HK-2 (cell line): ENCODE measurements at regions not wholly inside any gene's neighbourhood (a gene's known extent, or its start where the extent isn't known, plus 50 kb on each side); places are given as distances from the start of the nearest gene placed in this dataset.
"Not testable (repeated sequence)": the region's sequence is repeated elsewhere in the genome, so short reads cannot be mapped to it uniquely, and the experiment has no call there.

Source experiments
- DNase-seq: peaks from one replicate; pipeline ENCODE4 v3.0.0-alpha.2; 2018; ENCODE audit not compliant: unreplicated experiment

- DNase-seq: no peak
Observed at GRCh38 chr21:20259031-20259867, 739.0 kb upstream of the NCAM2 start.

DNA sequence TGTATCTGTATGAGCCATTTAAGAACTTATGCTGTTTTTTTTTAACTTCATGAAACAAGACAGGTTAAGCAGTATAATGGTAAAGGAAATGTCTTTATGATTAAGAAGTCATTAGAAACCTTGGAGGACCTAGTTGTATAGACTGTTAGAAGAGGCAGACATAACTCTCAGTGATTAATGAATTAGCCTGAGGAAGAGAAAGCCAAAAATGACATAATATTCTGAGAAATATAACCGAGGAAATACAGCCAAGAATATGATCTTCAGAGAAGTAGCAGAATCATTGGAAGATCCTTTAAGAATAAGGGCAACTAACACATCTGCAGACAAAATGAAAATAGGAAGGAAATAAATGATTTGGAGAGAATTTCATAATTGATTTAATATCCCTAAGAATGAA lies 738.1 kb upstream of the NCAM2 start:
- no peak for DNase-seq

GRCh38 chr21:20261364-20261763 lies 736.8 kb upstream of the NCAM2 start:
- DNase-seq: no peak

- DNase-seq: no peak
Observed at GRCh38 chr21:20265707-20266440, 732.3 kb upstream of the NCAM2 start.

DNA sequence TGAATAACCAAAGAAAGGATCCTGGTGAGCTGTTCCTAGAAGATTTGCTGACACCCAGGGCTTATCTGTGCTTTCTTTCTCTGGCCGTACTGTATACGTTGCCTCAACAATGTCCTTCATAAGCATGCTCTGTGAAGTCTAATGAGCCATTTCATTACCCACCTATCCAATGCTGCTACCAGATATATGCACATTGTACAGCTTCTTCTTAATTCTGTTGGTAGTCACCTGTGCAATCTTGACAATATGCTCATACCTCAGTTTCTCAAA lies 731.8 kb upstream of the NCAM2 start:
- no peak for DNase-seq

DNA sequence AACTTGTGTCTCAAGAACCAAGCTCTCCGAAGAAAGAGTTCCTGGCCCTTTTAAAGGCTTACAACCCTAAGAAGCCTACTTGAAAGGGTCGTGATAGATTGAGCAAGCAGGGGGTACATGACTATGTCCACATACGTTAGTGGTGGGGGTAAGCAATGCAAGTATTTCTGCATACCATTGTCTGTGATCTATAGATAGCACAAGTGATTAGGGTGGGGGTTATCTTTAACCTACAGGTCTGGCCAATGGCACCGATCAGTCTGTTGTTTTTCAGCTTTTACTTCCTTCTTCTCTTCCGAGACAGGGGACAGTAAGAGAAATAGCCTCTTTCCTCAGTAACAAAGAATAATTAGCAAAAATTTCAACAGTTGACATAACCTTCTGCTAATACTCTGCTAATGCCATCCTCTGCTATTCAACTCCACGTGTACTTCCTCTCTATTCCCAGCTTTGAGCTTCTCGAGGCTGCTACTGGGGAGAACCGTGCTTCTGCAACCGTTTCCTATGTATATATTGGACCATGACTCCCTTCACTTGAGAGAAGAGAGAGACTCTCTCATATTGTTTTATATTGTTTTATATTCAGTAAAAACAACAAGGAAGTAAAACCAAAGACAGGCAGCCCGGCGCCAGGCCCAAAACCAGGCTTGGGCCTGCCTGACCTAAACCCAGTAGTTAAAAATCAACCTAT lies 727.7 kb upstream of the NCAM2 start:
- DNase-seq: no peak

DNA sequence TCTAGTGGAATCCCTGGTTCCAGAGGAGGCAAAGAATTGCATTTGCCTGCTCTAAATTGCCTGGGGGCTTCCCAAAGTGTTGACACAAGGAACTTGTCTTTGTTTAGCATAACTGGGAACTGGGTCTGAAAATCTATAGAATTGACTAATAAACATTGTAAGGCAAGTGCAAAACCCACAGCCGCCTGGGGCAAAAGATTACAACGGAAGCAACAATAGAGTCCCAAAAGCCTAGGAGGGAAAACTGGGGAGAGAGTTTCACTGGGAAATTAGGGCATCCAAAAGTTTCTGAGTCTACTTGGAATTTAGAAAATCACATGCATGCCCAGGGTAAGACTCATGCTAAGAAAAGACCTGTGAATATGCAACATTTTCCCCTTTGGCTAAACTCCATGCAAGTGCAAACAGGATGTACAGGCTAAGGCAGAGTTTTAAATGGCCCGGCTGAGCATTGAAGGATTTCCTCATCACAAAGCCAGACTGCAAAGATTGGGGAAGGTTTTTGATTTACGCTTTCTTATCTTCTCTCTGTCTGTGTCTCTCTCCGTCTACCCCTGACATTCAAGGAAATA lies 725.3 kb upstream of the NCAM2 start:
- no peak for DNase-seq

- DNase-seq: no peak
Observed at GRCh38 chr21:20276377-20276776, 721.8 kb upstream of the NCAM2 start.

DNA sequence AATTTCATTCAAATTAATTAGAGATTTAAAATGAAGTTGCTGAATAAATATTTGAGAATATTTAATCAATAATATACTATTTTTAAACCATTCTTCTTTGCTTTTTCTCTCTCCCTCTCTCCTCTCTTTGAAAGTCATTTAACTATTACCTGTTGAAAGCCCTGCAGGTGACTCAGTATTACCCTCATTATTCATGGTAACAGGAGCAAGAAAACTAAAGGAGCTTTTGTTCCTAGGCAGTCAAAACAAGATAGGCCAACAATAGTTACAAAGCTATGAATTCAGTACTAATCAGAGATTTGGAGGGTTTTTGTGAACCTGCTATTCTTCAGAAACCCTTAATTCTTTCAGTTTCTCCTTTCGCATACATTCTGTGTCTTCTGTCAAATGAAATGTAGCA lies 721.3 kb upstream of the NCAM2 start:
- DNase-seq: no peak

DNA sequence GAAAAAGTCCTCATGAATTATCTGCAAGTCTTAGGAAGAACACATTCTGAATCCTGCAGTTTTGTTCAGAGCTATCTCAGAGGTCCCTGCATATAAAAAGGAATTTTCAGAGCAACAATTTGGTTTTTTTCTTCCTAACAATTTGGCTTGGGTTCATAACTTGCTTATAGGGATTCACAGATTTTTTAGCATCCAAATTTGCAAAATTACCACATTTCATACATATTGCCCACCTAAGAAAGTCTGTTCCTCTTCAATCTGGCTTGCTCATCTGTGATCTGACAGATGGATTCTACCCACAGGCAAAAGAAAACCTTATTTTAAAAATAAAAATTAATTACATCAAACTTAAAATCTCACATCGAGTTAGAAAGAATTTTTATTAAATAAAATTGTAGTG lies 714.4 kb upstream of the NCAM2 start:
- no peak for DNase-seq

GRCh38 chr21:20292280-20292679 lies 705.9 kb upstream of the NCAM2 start:
- no peak for DNase-seq

DNA sequence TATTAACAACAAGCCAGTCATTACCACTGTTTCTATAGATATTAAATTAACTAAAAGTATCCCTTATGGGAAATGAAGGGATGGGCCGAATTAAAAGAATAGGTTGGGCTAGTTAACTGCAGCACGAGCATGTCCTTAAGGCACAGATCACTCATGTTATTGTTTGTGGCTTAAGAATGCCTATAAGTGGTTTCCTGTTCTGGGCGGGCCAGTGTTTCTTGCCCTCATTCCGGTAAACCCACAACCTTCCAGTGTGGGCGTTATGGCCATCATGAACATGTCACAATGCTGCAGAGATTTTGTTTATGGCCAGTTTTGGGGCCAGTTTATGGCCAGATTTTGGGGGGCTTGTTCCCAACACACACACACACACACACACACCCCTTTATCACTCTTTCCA lies 705.4 kb upstream of the NCAM2 start:
- DNase-seq: not testable (repeated sequence)

DNA sequence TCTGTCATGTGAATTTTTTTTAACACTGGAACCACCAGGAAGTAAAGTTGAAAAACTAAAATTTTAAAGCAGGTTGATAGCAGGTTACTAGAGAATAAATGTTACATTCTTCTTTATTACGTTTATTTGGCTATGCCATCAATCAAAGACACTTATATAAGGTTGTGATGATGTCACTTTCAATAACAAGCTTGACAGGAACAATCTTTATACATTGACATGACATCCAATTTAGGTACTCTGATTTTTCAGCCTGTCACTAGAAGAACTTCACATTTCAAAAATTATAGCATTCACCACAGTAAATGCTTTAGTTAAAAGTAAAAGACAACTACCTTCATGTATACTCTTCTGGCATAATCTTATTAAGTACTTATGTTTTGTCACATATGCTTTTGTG lies 696.8 kb upstream of the NCAM2 start:
- DNase-seq: no peak

DNA sequence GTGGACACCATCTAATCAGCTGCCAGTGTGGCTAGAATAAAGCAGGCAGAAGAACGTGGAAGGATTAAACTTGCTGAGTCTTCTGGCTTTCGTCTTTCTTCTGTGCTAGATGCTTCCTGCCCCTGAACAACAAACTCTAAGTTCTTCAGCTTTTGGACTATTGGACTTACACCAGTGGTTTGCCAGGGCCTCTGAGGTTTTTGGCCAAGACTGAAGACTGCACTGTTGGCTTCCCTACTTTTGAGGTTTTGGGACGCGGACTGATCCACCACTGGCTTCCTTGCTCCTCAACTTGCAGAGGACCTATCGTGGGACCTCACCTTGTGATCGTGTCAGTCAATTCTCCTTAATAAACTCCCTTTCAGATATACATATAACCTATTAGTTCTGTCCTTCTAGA lies 696.1 kb upstream of the NCAM2 start:
- DNase-seq: no peak

DNA sequence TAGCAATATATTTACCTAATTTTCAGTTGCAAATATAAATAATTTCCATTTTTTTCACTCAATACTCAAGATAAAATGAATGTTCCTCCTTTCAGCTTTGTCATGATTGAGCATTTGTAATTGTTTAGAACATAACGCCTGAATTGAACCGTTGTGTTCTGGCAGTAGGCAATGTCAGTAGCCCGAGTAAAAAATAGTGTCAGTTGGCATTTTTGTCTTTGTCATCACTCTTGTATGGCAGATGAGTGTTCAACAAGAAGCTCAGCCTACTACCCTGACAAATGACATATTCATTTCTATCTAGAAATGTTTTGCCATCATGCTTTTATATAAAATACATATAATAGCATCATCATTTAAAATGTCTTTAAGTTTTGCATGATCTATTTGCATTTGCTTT lies 691.4 kb upstream of the NCAM2 start:
- no peak for DNase-seq

GRCh38 chr21:20308586-20309315 lies 689.5 kb upstream of the NCAM2 start:
- no peak for DNase-seq

- no peak for DNase-seq
Observed at GRCh38 chr21:20311234-20311787, 686.9 kb upstream of the NCAM2 start.

DNA sequence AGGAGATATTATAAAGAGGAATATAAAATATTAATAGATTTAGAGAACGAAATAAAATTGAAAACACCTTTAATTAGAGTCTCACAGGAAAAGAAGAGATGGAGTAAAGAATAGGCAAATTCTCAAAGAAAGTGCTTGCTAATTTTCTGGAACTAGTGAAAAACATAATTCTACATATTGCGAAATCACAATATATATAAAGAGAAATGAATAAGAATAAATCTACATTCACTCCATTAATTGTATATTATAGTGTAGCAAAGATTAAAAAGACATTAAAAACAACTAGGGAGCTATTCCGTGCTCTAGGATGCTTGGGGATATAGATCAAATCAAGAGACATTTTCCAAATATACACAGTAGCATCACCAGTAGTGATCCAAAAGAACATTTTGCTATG lies 685.2 kb upstream of the NCAM2 start:
- no peak for DNase-seq

- DNase-seq: no peak
Observed at GRCh38 chr21:20315042-20315441, 683.2 kb upstream of the NCAM2 start.

DNA sequence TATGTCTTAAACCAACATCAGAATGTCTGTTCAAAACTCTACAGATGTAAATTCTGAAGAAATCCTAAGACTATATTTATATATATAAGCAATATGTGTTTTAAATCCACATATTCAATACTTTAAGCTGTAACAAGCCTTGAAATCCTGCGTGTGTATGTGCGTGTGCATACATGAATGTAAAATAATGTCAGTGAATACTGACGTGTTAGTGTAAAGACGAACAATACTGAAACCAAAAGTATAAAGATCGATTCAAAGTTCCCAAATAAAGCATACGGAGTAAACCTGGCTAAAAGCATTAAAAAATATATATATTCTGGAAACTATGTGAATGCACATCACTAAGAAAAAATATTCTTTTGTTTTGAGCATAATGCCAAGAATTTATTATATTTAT lies 668.6 kb upstream of the NCAM2 start:
- no peak for DNase-seq

- no peak for DNase-seq
Observed at GRCh38 chr21:20330652-20331051, 667.6 kb upstream of the NCAM2 start.

- DNase-seq: no peak
Observed at GRCh38 chr21:20334585-20334984, 663.6 kb upstream of the NCAM2 start.
